Peyer's patch (tissue), 4 donors: ENCODE measurements at regions not wholly inside any gene's neighbourhood (a gene's known extent, or its start where the extent isn't known, plus 50 kb on each side); places are given as distances from the start of the nearest gene placed in this dataset.
"Not testable (repeated sequence)": the region's sequence is repeated elsewhere in the genome, so short reads cannot be mapped to it uniquely, and the experiment has no call there.

Source experiments
- DNase-seq, 3 donors: peaks; one replicate each; pipeline ENCODE4 v3.0.0-alpha.2; 2017 to 2019
- H3K27ac ChIP-seq, 4 donors: fragments of 200-600 bp; sonication (generic); one replicate each; pipeline ENCODE4 v1.5.1; 2016 to 2019
- H3K27me3 ChIP-seq, 2 donors: fragments of 200-600 bp; sonication (generic); one replicate each; pipeline ENCODE4 v1.5.1; 2019
- H3K36me3 ChIP-seq, 3 donors: fragments of 200-600 bp; sonication (generic); one replicate each; pipeline ENCODE4 v1.5.1; 2016 to 2019
- H3K4me1 ChIP-seq, 4 donors: fragments of 200-600 bp; sonication (generic); one replicate each; pipeline ENCODE4 v1.5.1; 2016 to 2019
- H3K4me3 ChIP-seq, 4 donors: fragments of 200-600 bp; sonication (generic); 1 replicate in 3 of 4; 2 replicates in 1 of 4; pipeline ENCODE4 v1.5.1; 2016 to 2019; ENCODE audit warnings: mild to moderate bottlenecking in 1 of 4
- H3K9me3 ChIP-seq, 4 donors: fragments of 200-600 bp; sonication (generic); one replicate each; pipeline ENCODE4 v1.5.1; 2016 to 2019; ENCODE audit warnings: mild to moderate bottlenecking in 1 of 4
- CTCF ChIP-seq, 6 experiments: fragments of 450-650 bp in 4 of 6; fragments of 200-600 bp in 2 of 6; sonication (generic) in 1 of 6; IDR thresholded peaks; one replicate each; pipeline ENCODE4 v1.5.1; 2017 to 2019; ENCODE audit warnings: antibody characterized with exemption in 6 of 6, mild to moderate bottlenecking in 3 of 6, moderate library complexity in 1 of 6
- POLR2A ChIP-seq, 2 donors: fragments of 450-650 bp; IDR thresholded peaks; one replicate each; pipeline ENCODE4 v1.5.1; 2017; ENCODE audit warnings: antibody characterized with exemption in 2 of 2, mild to moderate bottlenecking in 2 of 2, moderate library complexity in 2 of 2

- Histone ChIP-seq H3K27ac (no peak overlapping the region), H3K4me1 (no peaks in the 10 kb centered on the region), H3K4me3 (no peak overlapping the region), H3K9me3 (no peaks in the 10 kb centered on the region), H3K27me3 (no peaks in the 10 kb centered on the region), H3K36me3 (no peaks in the 10 kb centered on the region)
- no peak for DNase-seq
- TF ChIP-seq POLR2A (IDR thresholded peaks at IDR 0.05) (no peak), CTCF (IDR thresholded peaks at IDR 0.05) (no peak)
Observed at GRCh38 chr2:150063931-150064548, 423.4 kb downstream of the RND3 start.

GRCh38 chr2:150063432-150063889 is 424.0 kb downstream of the RND3 start:
- TF ChIP-seq POLR2A (IDR thresholded peaks at IDR 0.05) = no peak
- no peak for TF ChIP-seq CTCF (IDR thresholded peaks at IDR 0.05)
- no peak for DNase-seq
- Histone ChIP-seq H3K36me3 (no peaks in the 10 kb centered on the region), H3K27ac (no peak overlapping the region), H3K9me3 (no peaks in the 10 kb centered on the region), H3K4me1 (no peaks in the 10 kb centered on the region), H3K27me3 (no peaks in the 10 kb centered on the region), H3K4me3 (no peak overlapping the region)

GRCh38 chr2:150062416-150062815 is 425.1 kb downstream of the RND3 start:
- TF ChIP-seq POLR2A (IDR thresholded peaks at IDR 0.05) (no peak), CTCF (IDR thresholded peaks at IDR 0.05) (no peak)
- H3K4me1 ChIP-seq = no peaks in the 10 kb centered on the region
- no peaks in the 10 kb centered on the region for H3K36me3 ChIP-seq
- H3K9me3 ChIP-seq = no peaks in the 10 kb centered on the region
- no peak overlapping the region for H3K4me3 ChIP-seq
- no peaks in the 10 kb centered on the region for H3K27me3 ChIP-seq
- H3K27ac ChIP-seq = no peak overlapping the region
- DNase-seq = no peak

- no peak for TF ChIP-seq CTCF (IDR thresholded peaks at IDR 0.05)
- TF ChIP-seq POLR2A (IDR thresholded peaks at IDR 0.05) = no peak
- no peak for DNase-seq
- no peaks in the 10 kb centered on the region for H3K27me3 ChIP-seq
Observed at GRCh38 chr2:150060341-150060740, 427.1 kb downstream of the RND3 start.

GRCh38 chr2:150059676-150060075 is 427.8 kb downstream of the RND3 start:
- H3K4me3 ChIP-seq, H3K27ac ChIP-seq, H3K4me1 ChIP-seq, H3K9me3 ChIP-seq, H3K36me3 ChIP-seq, DNase-seq, H3K27me3 ChIP-seq: not testable (repeated sequence)

More at GRCh38 chr2:150060341-150060740, 427.1 kb downstream of the RND3 start:
- Histone ChIP-seq H3K27ac (no peak overlapping the region), H3K9me3 (no peaks in the 10 kb centered on the region), H3K4me1 (no peaks in the 10 kb centered on the region), H3K4me3 (no peak overlapping the region), H3K36me3 (no peaks in the 10 kb centered on the region)

GRCh38 chr2:150052457-150052856 is 435.0 kb downstream of the RND3 start:
- no peak overlapping the region for H3K27ac ChIP-seq
- no peaks in the 10 kb centered on the region for H3K4me1 ChIP-seq
- no peaks in the 10 kb centered on the region for H3K27me3 ChIP-seq
- no peak overlapping the region for H3K4me3 ChIP-seq
- TF ChIP-seq CTCF (IDR thresholded peaks at IDR 0.05) = no peak
- TF ChIP-seq POLR2A (IDR thresholded peaks at IDR 0.05) = no peak
- no peaks in the 10 kb centered on the region for H3K36me3 ChIP-seq
- no peak for DNase-seq
- no peaks in the 10 kb centered on the region for H3K9me3 ChIP-seq
